HCT116 (cell line): ENCODE measurements at regions not wholly inside any gene's neighbourhood (a gene's known extent, or its start where the extent isn't known, plus 50 kb on each side); places are given as distances from the start of the nearest gene placed in this dataset.

Source experiments
- ATAC-seq: fragments of 200-7000 bp; cut with Tn5 transposase; 2 replicates; pipeline ENCODE4 v1.9.1; 2020; ENCODE audit warnings: mild to moderate bottlenecking, moderate library complexity
- BruUV-seq: library from RNA; stranded (reverse); fragments of 400-500 nt; replicated peaks from 2 replicates; lab custom pipeline; 2021; lab: Mats Ljungman, UMichigan
- CTCF ChIA-PET: fragments of 300-600 bp; sonication (Branson Sonifier 250); formaldehyde crosslinking; loops from one replicate; lab custom pipeline; 2021; ENCODE audit warnings: antibody characterized with exemption; lab: Charles Lee
- POLR2A ChIA-PET: fragments of 300-600, 350-600 bp; sonication (Branson Sonifier 250); formaldehyde crosslinking; loops from one replicate; lab custom pipeline; 2021; ENCODE audit warnings: antibody characterized with exemption; lab: Charles Lee
- RAD21 ChIA-PET, 2 experiments: fragments of 300-600 bp; sonication (Branson Sonifier 250); formaldehyde crosslinking; loops; one replicate each; lab custom pipeline; 2023; ENCODE audit warnings: low total read pairs in 2 of 2; ENCODE audit not compliant: uncharacterized antibody in 2 of 2, unreplicated experiment in 2 of 2, low non-redundant PET in 1 of 2; lab: Charles Lee
- DNase-seq: peaks from one replicate; pipeline ENCODE4 v3.0.0-alpha.2; 2010; ENCODE audit warnings: low read depth, low spot score
- H2AFZ ChIP-seq: fragments of 200-600 bp; shearing (Covaris generic), sonication (generic); 2 replicates; pipeline ENCODE4 v1.6.1; 2017; ENCODE audit warnings: low read depth, mixed run types, mixed read lengths, antibody characterized with exemption, low read length; ENCODE audit not compliant: poor library complexity, severe bottlenecking
- H3K27ac ChIP-seq: 2 replicates; pipeline ENCODE4 v1.5.1; 2012; ENCODE audit warnings: low read depth, low read length
- H3K27me3 ChIP-seq: fragments of 200-600 bp; sonication (generic); 2 replicates; pipeline ENCODE4 v1.6.1; 2016; ENCODE audit warnings: mixed run types, low read length, mixed read lengths; ENCODE audit not compliant: insufficient read depth
- H3K36me3 ChIP-seq, 2 experiments: fragments of 200-500 bp in 1 of 2; fragments of 200-600 bp in 1 of 2; sonication (Bioruptor generic) in 1 of 2; sonication (generic) in 1 of 2; 2 replicates each; pipeline versions ENCODE4 v1.5.1 to v1.6.1; 2014 to 2016; ENCODE audit warnings: low read length in 2 of 2, inconsistent platforms in 1 of 2, mixed read lengths in 1 of 2, mixed run types in 1 of 2; ENCODE audit not compliant: insufficient read depth in 2 of 2, control insufficient read depth in 1 of 2
- H3K4me1 ChIP-seq, 2 experiments: fragments of 200-600 bp in 1 of 2; sonication (generic) in 1 of 2; 2 replicates each; pipeline versions ENCODE4 v1.5.1 to v1.6.1; 2012 to 2017; ENCODE audit warnings: low read length in 2 of 2, inconsistent platforms in 1 of 2, mild to moderate bottlenecking in 1 of 2, mixed read lengths in 1 of 2, mixed run types in 1 of 2, moderate library complexity in 1 of 2; ENCODE audit not compliant: insufficient read depth in 2 of 2, control insufficient read depth in 1 of 2
- H3K4me2 ChIP-seq: fragments of 200-600 bp; sonication (generic); 2 replicates; pipeline ENCODE4 v1.6.1; 2017; ENCODE audit warnings: mixed run types, low read length, mixed read lengths
- H3K4me3 ChIP-seq, 2 experiments: fragments of 200-600 bp in 1 of 2; sonication (generic) in 1 of 2; replicated peaks in 1 of 2; 2 replicates each; pipeline ENCODE4 v1.5.1; 2011 to 2016; ENCODE audit warnings: low read length in 2 of 2, control low read depth in 1 of 2, low read depth in 1 of 2, mild to moderate bottlenecking in 1 of 2, mixed read lengths in 1 of 2, mixed run types in 1 of 2
- H3K79me2 ChIP-seq: fragments of 200-600 bp; sonication (generic); 2 replicates; pipeline ENCODE4 v1.6.1; 2017; ENCODE audit warnings: mild to moderate bottlenecking, mixed run types, low read length, moderate library complexity, mixed read lengths; ENCODE audit not compliant: insufficient read depth
- H3K9ac ChIP-seq: fragments of 200-600 bp; sonication (generic); 2 replicates; pipeline ENCODE4 v1.6.1; 2016; ENCODE audit warnings: low read length, mixed read lengths
- H3K9me2 ChIP-seq: fragments of 200-600 bp; sonication (generic), shearing (Covaris generic); 2 replicates; pipeline ENCODE4 v1.6.1; 2017; ENCODE audit warnings: mixed run types, mild to moderate bottlenecking, moderate library complexity; ENCODE audit not compliant: insufficient read depth
- H3K9me3 ChIP-seq, 2 experiments: fragments of 200-500 bp in 1 of 2; fragments of 200-600 bp in 1 of 2; sonication (Bioruptor generic) in 1 of 2; sonication (generic) in 1 of 2; 2 replicates each; pipeline ENCODE4 v1.6.1; 2014 to 2017; ENCODE audit warnings: low read length in 2 of 2, mixed read lengths in 2 of 2, inconsistent platforms in 1 of 2, low read depth in 1 of 2, mild to moderate bottlenecking in 1 of 2, mixed run types in 1 of 2, moderate library complexity in 1 of 2; ENCODE audit not compliant: control insufficient read depth in 1 of 2, insufficient read depth in 1 of 2
- H4K20me1 ChIP-seq: fragments of 200-600 bp; sonication (generic), shearing (Covaris generic); 2 replicates; pipeline ENCODE4 v1.6.1; 2017; ENCODE audit warnings: mixed run types, mild to moderate bottlenecking, moderate library complexity; ENCODE audit not compliant: insufficient read depth
- CBX3 ChIP-seq: IDR thresholded peaks from 2 replicates; pipeline ENCODE4 v1.6.1; 2012; ENCODE audit warnings: low read depth
- CEBPB ChIP-seq: IDR thresholded peaks from 2 replicates; pipeline ENCODE4 v1.6.1; 2012; ENCODE audit warnings: low read depth
- ELF1 ChIP-seq: IDR thresholded peaks from 2 replicates; pipeline ENCODE4 v1.6.1; 2012; ENCODE audit warnings: low read depth, borderline replicate concordance
- EZH2phosphoT487 ChIP-seq: fragments of 200-600 bp; IDR thresholded peaks from 2 replicates; pipeline ENCODE4 v1.6.1; 2018; ENCODE audit warnings: antibody characterized with exemption, borderline replicate concordance
- JUND ChIP-seq: IDR thresholded peaks from 2 replicates; pipeline ENCODE4 v1.6.1; 2012
- POLR2AphosphoS5 ChIP-seq: IDR thresholded peaks from 2 replicates; pipeline ENCODE4 v1.6.1; 2011; ENCODE audit warnings: mild to moderate bottlenecking, low read depth, low read length, moderate library complexity
- SP1 ChIP-seq: IDR thresholded peaks from 2 replicates; pipeline ENCODE4 v1.6.1; 2012; ENCODE audit warnings: low read depth
- SRF ChIP-seq: IDR thresholded peaks from 2 replicates; pipeline ENCODE4 v1.6.1; 2012; ENCODE audit warnings: low read depth
- ZFX ChIP-seq: fragments of 450-650 bp; IDR thresholded peaks from 2 replicates; pipeline ENCODE4 v1.6.1; 2017
- intact Hi-C: fragments of 100-400 bp; cut with micrococcal nuclease; formaldehyde crosslinking; loops from 2 replicates; pipeline ENCODE4 v1.10.0; 2022
- TF ChIP-seq, protein P1 (sequence below): IDR thresholded peaks from 2 replicates; pipeline ENCODE4 v1.6.1; 2012
- TF ChIP-seq, protein P2 (sequence below): IDR thresholded peaks from 2 replicates; pipeline ENCODE4 v1.6.1; 2012; ENCODE audit warnings: low read depth
- TF ChIP-seq, protein P3 (sequence below), 3 experiments: fragments of 200-600 bp in 1 of 3; sonication (generic) in 1 of 3; IDR thresholded peaks in 2 of 3; conservative IDR thresholded peaks in 1 of 3; 2 replicates each; pipeline ENCODE4 v1.5.1; 2012 to 2017; ENCODE audit warnings: low read depth in 2 of 3, low read length in 2 of 3, antibody characterized with exemption in 1 of 3, borderline replicate concordance in 1 of 3, control low read depth in 1 of 3, mild to moderate bottlenecking in 1 of 3, mixed read lengths in 1 of 3, mixed run types in 1 of 3, moderate library complexity in 1 of 3; ENCODE audit not compliant: insufficient read depth in 1 of 3
- TF ChIP-seq, protein P4 (sequence below): IDR thresholded peaks from 2 replicates; pipeline ENCODE4 v1.6.1; 2011; ENCODE audit warnings: mild to moderate bottlenecking, low read length, moderate library complexity; ENCODE audit not compliant: insufficient replicate concordance; ENCODE audit errors: extremely low read depth

DNA sequence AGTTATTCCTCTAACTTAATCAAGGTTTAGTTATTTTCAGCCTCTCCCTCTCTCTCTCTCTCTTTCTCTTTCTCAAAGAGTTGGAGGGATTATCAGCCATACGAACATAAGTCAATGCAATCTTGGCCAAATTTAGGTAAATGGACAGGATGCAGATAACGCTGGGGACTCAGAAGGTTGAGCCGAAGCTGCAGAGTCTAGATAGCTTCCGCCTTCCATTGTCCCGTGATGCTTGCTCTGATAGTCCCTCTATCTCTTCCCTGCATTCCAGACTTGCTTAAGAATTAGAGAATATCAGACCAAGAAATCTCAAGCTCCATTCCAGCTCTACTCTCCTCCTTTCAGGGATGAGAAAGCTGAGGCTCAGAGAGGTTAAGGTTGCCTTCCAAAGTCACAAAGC, 502.8 kb upstream of the TNP1 start:
- Histone ChIP-seq H3K4me1 (no peaks in the 10 kb centered on the region), H3K36me3 (no peaks in the 10 kb centered on the region), H3K9me2 (no peaks in the 10 kb centered on the region), H3K27me3 (peaks cover 61% of the 10 kb centered on the region), H3K4me3 (no peak overlapping the region), H3K4me2 (no peak overlapping the region), H2AFZ (no peak overlapping the region), H3K79me2 (no peaks in the 10 kb centered on the region), H3K27ac (no peak overlapping the region), H3K9me3 (no peaks in the 10 kb centered on the region), H3K9ac (no peak overlapping the region), H4K20me1 (no peaks in the 10 kb centered on the region)
- ATAC-seq, result no peak
- ChIA-PET RAD21 (no interaction called here), CTCF (no interaction called here), POLR2A (no interaction called here)
- BruUV-seq, result no TSS peak
- TF ChIP-seq ELF1 (no peak), SRF (no peak)
- TF ChIP-seq, protein P1, sequence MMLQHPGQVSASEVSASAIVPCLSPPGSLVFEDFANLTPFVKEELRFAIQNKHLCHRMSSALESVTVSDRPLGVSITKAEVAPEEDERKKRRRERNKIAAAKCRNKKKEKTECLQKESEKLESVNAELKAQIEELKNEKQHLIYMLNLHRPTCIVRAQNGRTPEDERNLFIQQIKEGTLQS, result no peak
- DNase-seq, result no peak
- intact Hi-C loops, result no loop called here

DNA sequence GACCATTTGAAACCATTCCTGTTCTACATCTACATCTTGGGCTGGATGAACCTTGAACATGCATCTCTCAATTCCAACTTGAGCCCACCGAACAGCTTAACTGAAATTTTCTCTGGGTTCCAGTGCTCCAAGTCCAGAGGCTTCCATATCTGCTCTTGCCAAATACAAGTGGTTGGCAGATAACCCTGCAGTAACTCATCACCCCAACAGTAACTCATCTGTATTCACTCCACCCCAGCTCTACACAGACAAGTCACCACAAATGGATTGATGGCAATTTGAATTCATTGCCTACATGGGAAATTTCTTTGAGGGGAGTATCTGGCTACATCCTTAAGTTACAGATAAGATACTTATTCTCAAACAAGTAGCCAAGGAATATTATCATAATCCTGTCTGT, 502.4 kb upstream of the TNP1 start:
- H3K4me3 ChIP-seq, result no peak overlapping the region
- no peak overlapping the region for H3K4me2 ChIP-seq
- no peak for ATAC-seq
- H3K79me2 ChIP-seq, result no peaks in the 10 kb centered on the region
- no peaks in the 10 kb centered on the region for H3K4me1 ChIP-seq
- intact Hi-C loops, result no loop called here
- H3K9me2 ChIP-seq, result no peaks in the 10 kb centered on the region
- H3K27me3 ChIP-seq, result peaks cover 61% of the 10 kb centered on the region
- H2AFZ ChIP-seq, result no peak overlapping the region
- DNase-seq, result no peak
- H3K27ac ChIP-seq, result no peak overlapping the region
- ChIA-PET POLR2A (no interaction called here), RAD21 (no interaction called here), CTCF (no interaction called here)
- no peak overlapping the region for H3K9ac ChIP-seq
- H4K20me1 ChIP-seq, result no peaks in the 10 kb centered on the region
- BruUV-seq, result no TSS peak
- H3K9me3 ChIP-seq, result no peaks in the 10 kb centered on the region
- no peaks in the 10 kb centered on the region for H3K36me3 ChIP-seq
- no peak for TF ChIP-seq JUND
- no peak for TF ChIP-seq EZH2phosphoT487
- TF ChIP-seq, protein P2, sequence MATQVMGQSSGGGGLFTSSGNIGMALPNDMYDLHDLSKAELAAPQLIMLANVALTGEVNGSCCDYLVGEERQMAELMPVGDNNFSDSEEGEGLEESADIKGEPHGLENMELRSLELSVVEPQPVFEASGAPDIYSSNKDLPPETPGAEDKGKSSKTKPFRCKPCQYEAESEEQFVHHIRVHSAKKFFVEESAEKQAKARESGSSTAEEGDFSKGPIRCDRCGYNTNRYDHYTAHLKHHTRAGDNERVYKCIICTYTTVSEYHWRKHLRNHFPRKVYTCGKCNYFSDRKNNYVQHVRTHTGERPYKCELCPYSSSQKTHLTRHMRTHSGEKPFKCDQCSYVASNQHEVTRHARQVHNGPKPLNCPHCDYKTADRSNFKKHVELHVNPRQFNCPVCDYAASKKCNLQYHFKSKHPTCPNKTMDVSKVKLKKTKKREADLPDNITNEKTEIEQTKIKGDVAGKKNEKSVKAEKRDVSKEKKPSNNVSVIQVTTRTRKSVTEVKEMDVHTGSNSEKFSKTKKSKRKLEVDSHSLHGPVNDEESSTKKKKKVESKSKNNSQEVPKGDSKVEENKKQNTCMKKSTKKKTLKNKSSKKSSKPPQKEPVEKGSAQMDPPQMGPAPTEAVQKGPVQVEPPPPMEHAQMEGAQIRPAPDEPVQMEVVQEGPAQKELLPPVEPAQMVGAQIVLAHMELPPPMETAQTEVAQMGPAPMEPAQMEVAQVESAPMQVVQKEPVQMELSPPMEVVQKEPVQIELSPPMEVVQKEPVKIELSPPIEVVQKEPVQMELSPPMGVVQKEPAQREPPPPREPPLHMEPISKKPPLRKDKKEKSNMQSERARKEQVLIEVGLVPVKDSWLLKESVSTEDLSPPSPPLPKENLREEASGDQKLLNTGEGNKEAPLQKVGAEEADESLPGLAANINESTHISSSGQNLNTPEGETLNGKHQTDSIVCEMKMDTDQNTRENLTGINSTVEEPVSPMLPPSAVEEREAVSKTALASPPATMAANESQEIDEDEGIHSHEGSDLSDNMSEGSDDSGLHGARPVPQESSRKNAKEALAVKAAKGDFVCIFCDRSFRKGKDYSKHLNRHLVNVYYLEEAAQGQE, result no peak
- TF ChIP-seq CEBPB, result no peak
- no peak for TF ChIP-seq POLR2AphosphoS5
- TF ChIP-seq ELF1, result no peak
- TF ChIP-seq SP1, result no peak
- TF ChIP-seq CBX3, result no peak
- TF ChIP-seq, protein P3, sequence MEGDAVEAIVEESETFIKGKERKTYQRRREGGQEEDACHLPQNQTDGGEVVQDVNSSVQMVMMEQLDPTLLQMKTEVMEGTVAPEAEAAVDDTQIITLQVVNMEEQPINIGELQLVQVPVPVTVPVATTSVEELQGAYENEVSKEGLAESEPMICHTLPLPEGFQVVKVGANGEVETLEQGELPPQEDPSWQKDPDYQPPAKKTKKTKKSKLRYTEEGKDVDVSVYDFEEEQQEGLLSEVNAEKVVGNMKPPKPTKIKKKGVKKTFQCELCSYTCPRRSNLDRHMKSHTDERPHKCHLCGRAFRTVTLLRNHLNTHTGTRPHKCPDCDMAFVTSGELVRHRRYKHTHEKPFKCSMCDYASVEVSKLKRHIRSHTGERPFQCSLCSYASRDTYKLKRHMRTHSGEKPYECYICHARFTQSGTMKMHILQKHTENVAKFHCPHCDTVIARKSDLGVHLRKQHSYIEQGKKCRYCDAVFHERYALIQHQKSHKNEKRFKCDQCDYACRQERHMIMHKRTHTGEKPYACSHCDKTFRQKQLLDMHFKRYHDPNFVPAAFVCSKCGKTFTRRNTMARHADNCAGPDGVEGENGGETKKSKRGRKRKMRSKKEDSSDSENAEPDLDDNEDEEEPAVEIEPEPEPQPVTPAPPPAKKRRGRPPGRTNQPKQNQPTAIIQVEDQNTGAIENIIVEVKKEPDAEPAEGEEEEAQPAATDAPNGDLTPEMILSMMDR (IDR thresholded peaks at IDR 0.05 in 2 of 3, conservative IDR thresholded peaks at IDR 0.05 in 1 of 3; ENCODE audit: borderline replicate concordance in 1 of 3, insufficient read depth in 1 of 3, low read depth in 2 of 3, low read length in 2 of 3), result no peak
- TF ChIP-seq ZFX, result no peak
- no peak for TF ChIP-seq SRF
- TF ChIP-seq, protein P4, sequence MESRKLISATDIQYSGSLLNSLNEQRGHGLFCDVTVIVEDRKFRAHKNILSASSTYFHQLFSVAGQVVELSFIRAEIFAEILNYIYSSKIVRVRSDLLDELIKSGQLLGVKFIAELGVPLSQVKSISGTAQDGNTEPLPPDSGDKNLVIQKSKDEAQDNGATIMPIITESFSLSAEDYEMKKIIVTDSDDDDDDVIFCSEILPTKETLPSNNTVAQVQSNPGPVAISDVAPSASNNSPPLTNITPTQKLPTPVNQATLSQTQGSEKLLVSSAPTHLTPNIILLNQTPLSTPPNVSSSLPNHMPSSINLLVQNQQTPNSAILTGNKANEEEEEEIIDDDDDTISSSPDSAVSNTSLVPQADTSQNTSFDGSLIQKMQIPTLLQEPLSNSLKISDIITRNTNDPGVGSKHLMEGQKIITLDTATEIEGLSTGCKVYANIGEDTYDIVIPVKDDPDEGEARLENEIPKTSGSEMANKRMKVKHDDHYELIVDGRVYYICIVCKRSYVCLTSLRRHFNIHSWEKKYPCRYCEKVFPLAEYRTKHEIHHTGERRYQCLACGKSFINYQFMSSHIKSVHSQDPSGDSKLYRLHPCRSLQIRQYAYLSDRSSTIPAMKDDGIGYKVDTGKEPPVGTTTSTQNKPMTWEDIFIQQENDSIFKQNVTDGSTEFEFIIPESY, result no peak
